Smooth muscle cell (in vitro differentiated cells): ENCODE measurements at regions not wholly inside any gene's neighbourhood (a gene's known extent, or its start where the extent isn't known, plus 50 kb on each side); places are given as distances from the start of the nearest gene placed in this dataset.

Experiments used
- DNase-seq: peaks from one replicate; lab custom pipeline; 2025; ENCODE audit not compliant: unreplicated experiment; lab: John Stamatoyannopoulos, UW
- H2AFZ ChIP-seq: fragments of 200-600 bp; sonication (generic); 2 replicates; pipeline ENCODE4 v1.6.0; 2016; ENCODE audit warnings: antibody characterized with exemption, low read depth, mild to moderate bottlenecking
- H3F3A ChIP-seq: fragments of 200-600 bp; sonication (generic); 2 replicates; pipeline ENCODE4 v1.6.0; 2017; ENCODE audit warnings: antibody characterized with exemption, low read depth
- H3K27ac ChIP-seq: fragments of 200-600 bp; sonication (generic); 2 replicates; pipeline ENCODE4 v1.5.1; 2016; ENCODE audit warnings: low read depth, mild to moderate bottlenecking
- H3K27me3 ChIP-seq: fragments of 200-600 bp; sonication (generic); 2 replicates; pipeline ENCODE4 v1.6.1; 2016; ENCODE audit warnings: low read depth, mild to moderate bottlenecking
- H3K36me3 ChIP-seq: fragments of 200-600 bp; sonication (generic); 2 replicates; pipeline ENCODE4 v1.5.1; 2016; ENCODE audit warnings: low read depth
- H3K4me1 ChIP-seq: fragments of 200-600 bp; sonication (generic); 2 replicates; pipeline ENCODE4 v1.5.1; 2016; ENCODE audit warnings: low read depth
- H3K4me2 ChIP-seq: fragments of 200-600 bp; sonication (generic); 2 replicates; pipeline ENCODE4 v1.6.0; 2016; ENCODE audit warnings: mild to moderate bottlenecking
- H3K4me3 ChIP-seq: fragments of 200-600 bp; sonication (generic); 2 replicates; pipeline ENCODE4 v1.5.1; 2016; ENCODE audit warnings: mild to moderate bottlenecking
- H3K79me2 ChIP-seq: fragments of 200-600 bp; sonication (generic); 2 replicates; pipeline ENCODE4 v1.6.0; 2016; ENCODE audit warnings: low read depth, mild to moderate bottlenecking
- H3K9ac ChIP-seq: fragments of 200-600 bp; sonication (generic); 2 replicates; pipeline ENCODE4 v1.6.0; 2016; ENCODE audit warnings: low read depth
- H3K9me3 ChIP-seq: fragments of 200-600 bp; sonication (generic); replicated peaks from 2 replicates; pipeline ENCODE4 v1.5.1; 2016; ENCODE audit warnings: low read depth
- H4K20me1 ChIP-seq: fragments of 200-600 bp; sonication (generic); 2 replicates; pipeline ENCODE4 v1.6.0; 2016; ENCODE audit warnings: low read depth
- WGBS: methylation state at CpG from one replicate; pipeline ENCODE4 v1.1.7; 2016; ENCODE audit warnings: low lambda C conversion rate; 5-methylcytosine and 5-hydroxymethylcytosine counted together
- TF ChIP-seq, protein P1 (sequence below): fragments of 200-600 bp; sonication (generic); IDR thresholded peaks from 2 replicates; pipeline ENCODE4 v1.5.1; 2017; ENCODE audit warnings: borderline replicate concordance, mild to moderate bottlenecking, antibody characterized with exemption; ENCODE audit not compliant: insufficient read depth, poor library complexity, severe bottlenecking

DNA sequence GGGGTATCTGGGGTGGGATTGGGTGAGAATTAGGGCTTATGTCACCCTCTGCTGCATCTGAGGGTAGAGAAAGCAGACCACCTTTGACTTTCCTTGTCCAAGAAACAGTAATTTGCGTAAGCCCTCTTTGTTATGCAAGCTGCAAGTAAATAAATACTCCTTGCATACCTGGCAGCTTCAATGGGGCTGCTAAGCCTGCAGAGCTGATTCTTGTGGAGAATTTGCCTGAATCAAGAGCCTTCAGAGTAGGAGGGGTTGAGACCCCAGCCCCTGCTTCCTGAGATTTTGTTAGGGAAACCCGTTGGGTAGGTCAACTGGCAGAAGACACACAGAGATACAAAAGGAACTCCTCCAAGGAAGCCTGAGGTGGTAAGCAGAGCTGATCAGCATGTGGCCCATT is 515.1 kb downstream of the DMAC1 start:
- no peak overlapping the region for H3K4me3 ChIP-seq
- no peaks in the 10 kb centered on the region for H3K9me3 ChIP-seq
- WGBS: 59% methylated on average over 2 of the region's 2 CpGs
- no peak for DNase-seq
- H3K79me2 ChIP-seq: no peaks in the 10 kb centered on the region
- no peak overlapping the region for H3K4me2 ChIP-seq
- H3K27ac ChIP-seq: no peak overlapping the region
- H3K36me3 ChIP-seq: no peaks in the 10 kb centered on the region
- TF ChIP-seq, protein P1, sequence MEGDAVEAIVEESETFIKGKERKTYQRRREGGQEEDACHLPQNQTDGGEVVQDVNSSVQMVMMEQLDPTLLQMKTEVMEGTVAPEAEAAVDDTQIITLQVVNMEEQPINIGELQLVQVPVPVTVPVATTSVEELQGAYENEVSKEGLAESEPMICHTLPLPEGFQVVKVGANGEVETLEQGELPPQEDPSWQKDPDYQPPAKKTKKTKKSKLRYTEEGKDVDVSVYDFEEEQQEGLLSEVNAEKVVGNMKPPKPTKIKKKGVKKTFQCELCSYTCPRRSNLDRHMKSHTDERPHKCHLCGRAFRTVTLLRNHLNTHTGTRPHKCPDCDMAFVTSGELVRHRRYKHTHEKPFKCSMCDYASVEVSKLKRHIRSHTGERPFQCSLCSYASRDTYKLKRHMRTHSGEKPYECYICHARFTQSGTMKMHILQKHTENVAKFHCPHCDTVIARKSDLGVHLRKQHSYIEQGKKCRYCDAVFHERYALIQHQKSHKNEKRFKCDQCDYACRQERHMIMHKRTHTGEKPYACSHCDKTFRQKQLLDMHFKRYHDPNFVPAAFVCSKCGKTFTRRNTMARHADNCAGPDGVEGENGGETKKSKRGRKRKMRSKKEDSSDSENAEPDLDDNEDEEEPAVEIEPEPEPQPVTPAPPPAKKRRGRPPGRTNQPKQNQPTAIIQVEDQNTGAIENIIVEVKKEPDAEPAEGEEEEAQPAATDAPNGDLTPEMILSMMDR: no peak
- H4K20me1 ChIP-seq: no peaks in the 10 kb centered on the region
- no peak overlapping the region for H2AFZ ChIP-seq
- peaks cover 12% of the 10 kb centered on the region for H3K4me1 ChIP-seq
- H3K9ac ChIP-seq: no peak overlapping the region
- no peaks in the 10 kb centered on the region for H3F3A ChIP-seq
- no peaks in the 10 kb centered on the region for H3K27me3 ChIP-seq

DNA sequence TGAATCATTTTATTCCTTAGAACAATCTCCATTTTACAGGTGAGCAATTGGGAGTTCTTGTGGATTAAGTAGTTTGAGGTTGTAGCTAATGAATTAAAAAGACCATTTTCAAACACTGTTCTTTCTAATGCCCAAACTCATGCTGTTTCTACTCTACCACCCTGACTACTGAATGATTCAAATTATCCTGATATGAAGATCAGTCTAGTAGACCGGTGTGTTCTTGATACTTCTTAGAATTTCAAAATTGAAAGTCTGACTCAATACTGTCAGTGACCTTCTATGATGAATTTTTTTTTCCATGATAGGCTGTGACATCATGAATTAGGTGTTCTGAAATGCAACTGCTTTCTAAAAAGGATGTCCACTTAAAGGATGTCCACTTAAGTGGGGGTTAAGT is 515.5 kb downstream of the DMAC1 start:
- WGBS: 85% methylated on average over 1 of the region's 1 CpG
- Histone ChIP-seq H3K4me2 (no peak overlapping the region), H3K4me3 (no peak overlapping the region), H3K79me2 (no peaks in the 10 kb centered on the region), H3K27ac (no peak overlapping the region), H3K36me3 (no peaks in the 10 kb centered on the region), H2AFZ (no peak overlapping the region), H3F3A (no peaks in the 10 kb centered on the region), H4K20me1 (no peaks in the 10 kb centered on the region), H3K4me1 (peaks cover 12% of the 10 kb centered on the region), H3K9me3 (no peaks in the 10 kb centered on the region), H3K27me3 (no peaks in the 10 kb centered on the region), H3K9ac (no peak overlapping the region)
- TF ChIP-seq, protein P1: no peak
- no peak for DNase-seq

GRCh38 chr9:7273575-7273974 is 515.8 kb downstream of the KDM4C start:
- DNase-seq: no peak
- Histone ChIP-seq H3K4me1 (no peaks in the 10 kb centered on the region), H3K27me3 (peaks cover 9% of the 10 kb centered on the region), H3K9ac (no peak overlapping the region), H2AFZ (no peak overlapping the region), H3K4me2 (no peak overlapping the region), H3F3A (no peaks in the 10 kb centered on the region), H4K20me1 (no peaks in the 10 kb centered on the region), H3K9me3 (no peaks in the 10 kb centered on the region), H3K79me2 (no peaks in the 10 kb centered on the region), H3K4me3 (no peak overlapping the region), H3K36me3 (no peaks in the 10 kb centered on the region), H3K27ac (no peak overlapping the region)
- TF ChIP-seq, protein P1: peak; percentile 62
- WGBS: 58% methylated on average over 5 of the region's 5 CpGs

DNA sequence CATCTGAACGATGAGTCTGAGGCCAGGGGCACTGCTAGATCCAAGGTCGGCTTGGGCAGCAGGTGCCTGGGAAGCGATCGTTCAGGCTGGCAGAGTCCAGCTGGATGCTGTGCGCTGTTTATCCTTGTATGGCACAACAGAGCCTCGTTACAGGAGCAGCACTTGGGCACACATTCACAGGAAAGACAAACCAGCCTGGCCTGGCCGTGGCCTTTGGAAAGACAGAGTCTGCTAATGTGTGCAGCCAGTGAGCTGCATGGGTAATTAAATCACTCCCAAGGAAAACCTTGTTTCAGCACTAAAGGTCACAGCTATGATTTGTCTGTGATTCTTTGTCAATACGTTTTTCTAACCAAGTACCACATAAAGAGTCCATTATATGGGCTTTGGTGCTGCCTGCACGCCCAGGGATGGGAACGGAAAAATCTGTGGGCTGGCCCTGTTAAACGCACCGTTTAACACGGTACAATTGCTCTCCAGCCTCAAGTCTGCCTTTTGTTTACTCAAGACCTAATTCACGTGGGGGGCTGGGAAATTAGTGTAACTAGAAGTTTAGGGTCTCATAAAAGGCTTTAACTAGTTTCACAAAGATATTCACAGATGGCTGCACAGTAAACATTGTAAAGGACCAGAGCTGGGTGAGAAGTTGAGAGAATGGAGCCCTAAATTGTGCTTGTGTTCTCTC is 509.3 kb downstream of the KDM4C start:
- Histone ChIP-seq H4K20me1 (no peaks in the 10 kb centered on the region), H3K4me2 (no peak overlapping the region), H3K9me3 (no peaks in the 10 kb centered on the region), H2AFZ (no peak overlapping the region), H3F3A (no peaks in the 10 kb centered on the region), H3K27ac (no peak overlapping the region), H3K27me3 (peaks cover 9% of the 10 kb centered on the region), H3K79me2 (no peaks in the 10 kb centered on the region), H3K4me3 (no peak overlapping the region), H3K4me1 (peaks cover 4% of the 10 kb centered on the region), H3K36me3 (no peaks in the 10 kb centered on the region), H3K9ac (no peak overlapping the region)
- TF ChIP-seq, protein P1: no peak
- 49% methylated on average over 14 of the region's 14 CpGs for WGBS
- DNase-seq: no peak
